Stomach (tissue), 4 donors: ENCODE measurements at regions not wholly inside any gene's neighbourhood (a gene's known extent, or its start where the extent isn't known, plus 50 kb on each side); places are given as distances from the start of the nearest gene placed in this dataset.

Experiments
- POLR2A ChIP-seq, 4 donors: fragments of 450-650 bp; IDR thresholded peaks; one replicate each; pipeline ENCODE4 v1.6.1; 2016; ENCODE audit warnings: antibody characterized with exemption in 4 of 4, control low read depth in 2 of 4, mild to moderate bottlenecking in 1 of 4, moderate library complexity in 1 of 4
- POLR2AphosphoS5 ChIP-seq, 3 donors: sonication (generic); formaldehyde crosslinking; IDR thresholded peaks; one replicate each; pipeline ENCODE4 v1.6.1; 2016; ENCODE audit warnings: antibody characterized with exemption in 3 of 3

GRCh38 chr18:72613534-72613930, 69.4 kb upstream of the CBLN2 start:
- no peak for TF ChIP-seq POLR2A (IDR thresholded peaks at IDR 0.05)
- TF ChIP-seq POLR2AphosphoS5 (IDR thresholded peaks at IDR 0.05) = no peak
